GM04503 (cell line): ENCODE measurements at regions not wholly inside any gene's neighbourhood (a gene's known extent, or its start where the extent isn't known, plus 50 kb on each side); places are given as distances from the start of the nearest gene placed in this dataset.
"Not testable (repeated sequence)": the region's sequence is repeated elsewhere in the genome, so short reads cannot be mapped to it uniquely, and the experiment has no call there.

ENCODE experiments used
- DNase-seq: peaks from one replicate; pipeline ENCODE4 v3.0.0-alpha.2; 2012; ENCODE audit warnings: low read depth

GRCh38 chr2:171266102-171266501 lies 105.4 kb upstream of the TLK1 start:
- DNase-seq, result no peak

- not testable (repeated sequence) for DNase-seq
Measured at GRCh38 chr2:171261529-171261928, 100.8 kb upstream of the TLK1 start.

GRCh38 chr2:171260471-171261424 lies 100.1 kb upstream of the TLK1 start:
- DNase-seq, result no peak

- DNase-seq, result no peak
Measured at GRCh38 chr2:171254666-171255065, 94.0 kb upstream of the TLK1 start.

- no peak for DNase-seq
Measured at GRCh38 chr2:171253900-171254650, 93.4 kb upstream of the TLK1 start.

- no peak for DNase-seq
Measured at GRCh38 chr2:171253279-171253678, 92.6 kb upstream of the TLK1 start.

GRCh38 chr2:171249689-171250088 lies 89.0 kb upstream of the TLK1 start:
- DNase-seq, result no peak

GRCh38 chr2:171247741-171248662 lies 87.3 kb upstream of the TLK1 start:
- no peak for DNase-seq

- DNase-seq, result no peak
Measured at GRCh38 chr2:171244970-171245782, 84.5 kb upstream of the TLK1 start.

GRCh38 chr2:171244466-171244969 lies 83.8 kb upstream of the TLK1 start:
- peak; percentile 71 for DNase-seq

- no peak for DNase-seq
Measured at GRCh38 chr2:171241771-171242170, 81.1 kb upstream of the TLK1 start.

GRCh38 chr2:171238946-171239345 lies 78.3 kb upstream of the TLK1 start:
- no peak for DNase-seq

- no peak for DNase-seq
Measured at GRCh38 chr2:171237751-171238505, 77.2 kb upstream of the TLK1 start.

GRCh38 chr2:171235262-171235881 lies 74.7 kb upstream of the TLK1 start:
- no peak for DNase-seq

GRCh38 chr2:171230176-171230575 lies 69.5 kb upstream of the TLK1 start:
- DNase-seq, result no peak

GRCh38 chr2:171228826-171229225 lies 68.1 kb upstream of the TLK1 start:
- DNase-seq, result no peak

- no peak for DNase-seq
Measured at GRCh38 chr2:171227066-171227782, 66.5 kb upstream of the TLK1 start.

- DNase-seq, result no peak
Measured at GRCh38 chr2:171226461-171226860, 65.8 kb upstream of the TLK1 start.

- DNase-seq, result no peak
Measured at GRCh38 chr2:171225989-171226388, 65.3 kb upstream of the TLK1 start.
